Osteoblast (primary cell): ENCODE measurements at regions not wholly inside any gene's neighbourhood (a gene's known extent, or its start where the extent isn't known, plus 50 kb on each side); places are given as distances from the start of the nearest gene placed in this dataset.

Experiments used
- DNase-seq: peaks from one replicate; pipeline ENCODE4 v3.0.0; 2011; ENCODE audit warnings: low spot score, mixed read lengths; ENCODE audit not compliant: insufficient read length; ENCODE audit errors: missing footprints
- H2AFZ ChIP-seq: 2 replicates; pipeline ENCODE4 v1.6.0; 2011; ENCODE audit warnings: mild to moderate bottlenecking, low read length
- H3K27ac ChIP-seq: 2 replicates; pipeline ENCODE4 v1.5.1; 2011; ENCODE audit warnings: mild to moderate bottlenecking, low read depth, low read length, moderate library complexity
- H3K27me3 ChIP-seq: 2 replicates; pipeline ENCODE4 v1.6.0; 2012; ENCODE audit warnings: mild to moderate bottlenecking, control low read depth, inconsistent platforms, low read length, moderate library complexity; ENCODE audit not compliant: insufficient read depth
- H3K36me3 ChIP-seq: 2 replicates; pipeline ENCODE4 v1.5.1; 2011; ENCODE audit warnings: mild to moderate bottlenecking, low read length, control low read depth, moderate library complexity; ENCODE audit not compliant: insufficient read depth
- H3K4me1 ChIP-seq: 2 replicates; pipeline ENCODE4 v1.5.1; 2011; ENCODE audit warnings: mild to moderate bottlenecking, low read length, control low read depth, moderate library complexity; ENCODE audit not compliant: insufficient read depth
- H3K4me2 ChIP-seq: 2 replicates; pipeline ENCODE4 v1.6.0; 2011; ENCODE audit warnings: mild to moderate bottlenecking, low read length; ENCODE audit not compliant: insufficient read depth
- H3K4me3 ChIP-seq: fragments of 200-600 bp; sonication (generic); 3 replicates; pipeline ENCODE4 v1.5.1; 2012; ENCODE audit warnings: mild to moderate bottlenecking, low read length, inconsistent platforms; ENCODE audit not compliant: insufficient read depth
- H3K79me2 ChIP-seq: 2 replicates; pipeline ENCODE4 v1.6.0; 2012; ENCODE audit warnings: mild to moderate bottlenecking, low read length, control low read depth, inconsistent platforms; ENCODE audit not compliant: insufficient read depth
- H3K9me3 ChIP-seq: 2 replicates; pipeline ENCODE4 v1.5.1; 2011; ENCODE audit warnings: low read depth, low read length, control low read depth
- H4K20me1 ChIP-seq: 2 replicates; pipeline ENCODE4 v1.6.0; 2012; ENCODE audit warnings: mild to moderate bottlenecking, low read length, control low read depth; ENCODE audit not compliant: insufficient read depth
- CTCF ChIP-seq: IDR thresholded peaks from 2 replicates; pipeline ENCODE4 v1.5.1; 2011; ENCODE audit warnings: mild to moderate bottlenecking, low read depth, low read length, moderate library complexity; ENCODE audit errors: extremely low read depth

- Histone ChIP-seq H3K9me3 (no peaks in the 10 kb centered on the region), H3K4me3 (no peak overlapping the region), H4K20me1 (no peaks in the 10 kb centered on the region), H3K4me1 (no peaks in the 10 kb centered on the region), H3K79me2 (no peaks in the 10 kb centered on the region), H3K27me3 (no peaks in the 10 kb centered on the region), H3K36me3 (no peaks in the 10 kb centered on the region), H3K27ac (no peak overlapping the region), H2AFZ (no peak overlapping the region), H3K4me2 (no peak overlapping the region)
- DNase-seq = no peak
- TF ChIP-seq CTCF = no peak
These were observed 53.3 kb upstream of the LNX1 start for GRCh38 chr4:53644607-53645006.
